IMR-90 (cell line): ENCODE measurements at regions not wholly inside any gene's neighbourhood (a gene's known extent, or its start where the extent isn't known, plus 50 kb on each side); places are given as distances from the start of the nearest gene placed in this dataset.

Source experiments
- CTCF ChIP-seq: conservative IDR thresholded peaks from 2 replicates; pipeline ENCODE4 v1.5.1; 2012; ENCODE audit warnings: mild to moderate bottlenecking, low read depth, low read length, improper control_type of control experiment
- POLR2A ChIP-seq: IDR thresholded peaks from 2 replicates; pipeline ENCODE4 v1.6.1; 2012; ENCODE audit warnings: mild to moderate bottlenecking, low read depth, low read length

- TF ChIP-seq CTCF (no peak), POLR2A (no peak)
Measured at GRCh38 chr15:31579976-31580375, 253.3 kb downstream of the KLF13 start.
